Spleen (tissue), 11 donors: ENCODE measurements at regions not wholly inside any gene's neighbourhood (a gene's known extent, or its start where the extent isn't known, plus 50 kb on each side); places are given as distances from the start of the nearest gene placed in this dataset.

Source experiments
- DNase-seq: peaks from one replicate; pipeline ENCODE4 v3.0.0-alpha.2; 2020
- H3K27ac ChIP-seq, 8 donors: fragments of 200-600 bp; sonication (generic) in 7 of 8; 1 replicate in 4 of 8; 2 replicates in 4 of 8; pipeline versions ENCODE4 v1.5.0 to v1.8.0; 2016 to 2021; ENCODE audit warnings: inconsistent platforms in 4 of 8, mild to moderate bottlenecking in 4 of 8, moderate library complexity in 1 of 8
- H3K27me3 ChIP-seq, 7 donors: fragments of 200-600 bp; sonication (generic) in 6 of 7; replicated peaks in 1 of 7; 1 replicate in 4 of 7; 2 replicates in 3 of 7; pipeline versions ENCODE4 v1.5.0 to v1.8.0; 2016 to 2021; ENCODE audit warnings: inconsistent platforms in 3 of 7, mild to moderate bottlenecking in 1 of 7
- H3K36me3 ChIP-seq, 6 donors: fragments of 200-600 bp; sonication (generic) in 5 of 6; 1 replicate in 4 of 6; 2 replicates in 2 of 6; pipeline versions ENCODE4 v1.5.0 to v1.8.0; 2016 to 2021; ENCODE audit warnings: inconsistent platforms in 2 of 6
- H3K4me1 ChIP-seq, 6 donors: fragments of 200-600 bp; sonication (generic) in 5 of 6; 1 replicate in 3 of 6; 2 replicates in 3 of 6; pipeline versions ENCODE4 v1.5.0 to v1.8.0; 2016 to 2021; ENCODE audit warnings: inconsistent platforms in 3 of 6
- H3K4me3 ChIP-seq, 8 donors: fragments of 200-600 bp; sonication (generic) in 7 of 8; 1 replicate in 4 of 8; 2 replicates in 4 of 8; pipeline versions ENCODE4 v1.5.0 to v1.8.0; 2016 to 2021; ENCODE audit warnings: inconsistent platforms in 4 of 8, mild to moderate bottlenecking in 4 of 8, moderate library complexity in 2 of 8
- H3K9me3 ChIP-seq, 8 donors: fragments of 200-600 bp; sonication (generic) in 7 of 8; 1 replicate in 4 of 8; 2 replicates in 4 of 8; pipeline versions ENCODE4 v1.5.0 to v1.8.0; 2016 to 2021; ENCODE audit warnings: inconsistent platforms in 4 of 8
- POLR2A ChIP-seq, 3 donors: fragments of 450-650 bp; IDR thresholded peaks; one replicate each; pipeline ENCODE4 v1.5.1; 2017; ENCODE audit warnings: antibody characterized with exemption in 3 of 3, mild to moderate bottlenecking in 1 of 3
- POLR2AphosphoS5 ChIP-seq, 3 donors: sonication (generic); formaldehyde crosslinking; IDR thresholded peaks; one replicate each; pipeline ENCODE4 v1.5.1; 2017; ENCODE audit warnings: antibody characterized with exemption in 3 of 3
- WGBS, 5 donors: extraction: QIAGEN DNeasy Blood & Tissue Kit in 3 of 5; methylation state at CpG; one replicate each; pipeline versions ENCODE4 v1.1.5 to v1.1.7; 2013 to 2018; 5-methylcytosine and 5-hydroxymethylcytosine counted together
- intact Hi-C: fragments of 100-400 bp; cut with DNase I; formaldehyde crosslinking; loops from one replicate; pipeline ENCODE4 v1.15.0; 2023; ENCODE audit warnings: low total_unique reads
- TF ChIP-seq, protein P1 (sequence below), 11 experiments: fragments of 200-600 bp in 7 of 11; fragments of 450-650 bp in 4 of 11; sonication (generic) in 4 of 11; IDR thresholded peaks in 8 of 11; conservative IDR thresholded peaks in 3 of 11; 1 replicate in 7 of 11; 2 replicates in 4 of 11; pipeline versions ENCODE4 v1.4.0 to v1.8.0; 2016 to 2021; ENCODE audit warnings: antibody characterized with exemption in 11 of 11, inconsistent platforms in 4 of 11, mild to moderate bottlenecking in 1 of 11
- donor health status: healthy with polysubstance abuse.
- donor health status: DM: no; HTN: no; CAD: no; lungs with moderate emphysema.
- donor health status: DM: no; HTN: no; CAD: no.
- donor health status: Bipolar disorder and iron deficiency.
- donor health status: healthy.
- donor health status: DM: no; HTN: no; CAD: no.
- donor health status: DM: yes; HTN: yes; CAD: no.

DNA sequence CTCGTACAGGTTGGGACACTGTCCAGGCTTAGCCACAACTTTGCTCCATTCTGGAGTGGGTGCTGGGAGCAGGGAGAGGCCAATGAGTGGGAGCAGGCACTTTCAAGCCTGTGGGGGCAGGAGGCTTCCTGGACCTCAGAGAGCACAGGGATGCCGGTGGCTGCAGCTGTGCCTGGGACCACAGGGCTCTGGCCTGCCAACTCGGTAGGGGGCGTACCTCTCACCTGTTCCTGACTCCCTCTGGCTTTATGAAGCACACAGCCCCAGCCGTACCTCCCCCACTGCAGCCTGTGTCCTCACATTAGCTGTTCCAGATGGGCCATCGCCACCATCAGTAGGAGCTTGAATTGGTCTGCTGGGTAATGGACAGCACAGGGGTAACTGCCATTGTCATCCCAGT, 278.7 kb upstream of the KLHL1 start:
- WGBS, 5 donors = 84 to 90% (median 88%) methylated on average over 4 to 6 of the region's 6 CpGs

DNA sequence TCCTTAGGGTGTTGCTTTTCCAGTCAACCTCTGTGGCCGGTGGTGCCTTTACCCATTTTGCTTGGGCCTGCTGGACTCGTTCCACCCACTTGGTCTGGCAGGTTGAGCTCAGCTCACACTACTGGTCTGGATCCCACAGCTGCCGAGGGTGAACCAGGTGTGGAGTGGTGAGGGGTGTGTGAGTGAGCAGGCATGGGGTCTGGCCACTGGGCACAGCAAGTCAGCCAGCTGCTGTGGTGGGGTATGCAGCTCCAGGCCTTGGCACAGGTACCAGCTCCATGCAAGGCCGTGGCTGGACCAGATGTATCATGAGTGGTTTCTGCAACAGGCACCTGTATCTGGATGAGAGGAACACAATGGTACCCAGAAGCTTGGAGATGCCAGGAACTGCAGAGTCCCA, 277.6 kb upstream of the KLHL1 start:
- H3K36me3 ChIP-seq = no peaks in the 10 kb centered on the region
- TF ChIP-seq POLR2AphosphoS5 (IDR thresholded peaks at IDR 0.05) (no peak), POLR2A (IDR thresholded peaks at IDR 0.05) (no peak)
- TF ChIP-seq, protein P1, sequence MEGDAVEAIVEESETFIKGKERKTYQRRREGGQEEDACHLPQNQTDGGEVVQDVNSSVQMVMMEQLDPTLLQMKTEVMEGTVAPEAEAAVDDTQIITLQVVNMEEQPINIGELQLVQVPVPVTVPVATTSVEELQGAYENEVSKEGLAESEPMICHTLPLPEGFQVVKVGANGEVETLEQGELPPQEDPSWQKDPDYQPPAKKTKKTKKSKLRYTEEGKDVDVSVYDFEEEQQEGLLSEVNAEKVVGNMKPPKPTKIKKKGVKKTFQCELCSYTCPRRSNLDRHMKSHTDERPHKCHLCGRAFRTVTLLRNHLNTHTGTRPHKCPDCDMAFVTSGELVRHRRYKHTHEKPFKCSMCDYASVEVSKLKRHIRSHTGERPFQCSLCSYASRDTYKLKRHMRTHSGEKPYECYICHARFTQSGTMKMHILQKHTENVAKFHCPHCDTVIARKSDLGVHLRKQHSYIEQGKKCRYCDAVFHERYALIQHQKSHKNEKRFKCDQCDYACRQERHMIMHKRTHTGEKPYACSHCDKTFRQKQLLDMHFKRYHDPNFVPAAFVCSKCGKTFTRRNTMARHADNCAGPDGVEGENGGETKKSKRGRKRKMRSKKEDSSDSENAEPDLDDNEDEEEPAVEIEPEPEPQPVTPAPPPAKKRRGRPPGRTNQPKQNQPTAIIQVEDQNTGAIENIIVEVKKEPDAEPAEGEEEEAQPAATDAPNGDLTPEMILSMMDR (IDR thresholded peaks at IDR 0.05 in 8 of 11, conservative IDR thresholded peaks at IDR 0.05 in 3 of 11) = no peak
- intact Hi-C loops = no loop called here
- no peak overlapping the region for H3K4me3 ChIP-seq
- DNase-seq = peak; percentile 69
- no peak overlapping the region for H3K27ac ChIP-seq
- H3K9me3 ChIP-seq = peaks cover 0 to 12% (median 0%) of the 10 kb centered on the region in 8 donors
- H3K27me3 ChIP-seq = no peaks in the 10 kb centered on the region
- 76 to 83% (median 77%) methylated on average over 3 to 4 of the region's 4 CpGs for WGBS, 5 donors
- no peaks in the 10 kb centered on the region for H3K4me1 ChIP-seq

More for the DNA sequence above, 278.7 kb upstream of the KLHL1 start:
- H3K4me1 ChIP-seq = no peaks in the 10 kb centered on the region
- TF ChIP-seq POLR2A (IDR thresholded peaks at IDR 0.05) (no peak), POLR2AphosphoS5 (IDR thresholded peaks at IDR 0.05) (no peak)
- TF ChIP-seq, protein P1 (IDR thresholded peaks at IDR 0.05 in 8 of 11, conservative IDR thresholded peaks at IDR 0.05 in 3 of 11) = no peak
- no peak overlapping the region for H3K4me3 ChIP-seq
- DNase-seq = peak; percentile 66
- no peaks in the 10 kb centered on the region for H3K27me3 ChIP-seq
- intact Hi-C loops = no loop called here
- H3K27ac ChIP-seq = no peak overlapping the region
- peaks cover 0 to 12% (median 0%) of the 10 kb centered on the region in 8 donors for H3K9me3 ChIP-seq
- no peaks in the 10 kb centered on the region for H3K36me3 ChIP-seq

DNA sequence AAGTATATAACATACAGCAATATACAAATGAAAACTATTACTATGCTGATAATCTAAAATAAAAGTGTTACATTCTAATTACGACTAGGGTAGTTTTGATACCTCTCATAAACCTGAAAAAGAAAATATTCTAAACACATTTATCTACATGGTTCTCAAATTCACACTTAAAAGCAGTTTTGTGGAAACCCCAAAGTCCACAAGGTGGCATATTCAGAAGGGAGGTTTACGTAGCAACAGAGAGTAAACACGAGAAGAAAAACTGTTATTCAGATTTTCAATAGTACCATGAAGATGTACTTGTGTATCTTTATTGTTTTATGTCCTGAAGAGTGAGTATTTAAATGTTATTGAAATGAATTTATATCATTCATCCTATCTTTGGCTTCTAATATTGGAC, 275.9 kb upstream of the KLHL1 start:
- Histone ChIP-seq H3K27me3 (no peaks in the 10 kb centered on the region), H3K36me3 (no peaks in the 10 kb centered on the region), H3K27ac (no peak overlapping the region), H3K9me3 (peaks cover 0 to 12% (median 0%) of the 10 kb centered on the region in 8 donors), H3K4me3 (no peak overlapping the region), H3K4me1 (no peaks in the 10 kb centered on the region)
- TF ChIP-seq, protein P1 (IDR thresholded peaks at IDR 0.05 in 8 of 11, conservative IDR thresholded peaks at IDR 0.05 in 3 of 11) = no peak
- TF ChIP-seq POLR2A (IDR thresholded peaks at IDR 0.05) (no peak), POLR2AphosphoS5 (IDR thresholded peaks at IDR 0.05) (no peak)
- intact Hi-C loops = no loop called here
- no peak for DNase-seq
- WGBS, 5 donors = 72 to 89% (median 87%) methylated on average over 3 of the region's 3 CpGs

DNA sequence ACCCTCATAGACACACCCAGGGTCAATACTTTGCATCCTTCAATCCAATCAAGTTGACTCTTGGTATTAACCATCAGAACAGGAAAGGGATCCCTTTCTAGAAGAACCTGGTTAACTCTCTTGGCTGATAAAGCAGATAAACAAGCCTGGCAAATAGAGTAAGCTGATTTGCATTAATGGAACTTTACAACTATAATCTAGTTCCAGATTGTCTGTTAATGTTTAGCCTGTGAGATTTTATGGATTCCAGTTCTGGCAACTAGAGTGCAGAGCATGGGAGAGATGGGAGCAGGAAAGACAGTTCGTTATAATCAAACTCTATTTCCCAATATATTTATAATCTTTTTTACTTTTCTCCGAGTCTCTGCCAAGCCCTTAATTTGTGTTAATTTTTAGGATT, 272.6 kb upstream of the KLHL1 start:
- Histone ChIP-seq H3K4me3 (no peak overlapping the region), H3K27me3 (no peaks in the 10 kb centered on the region), H3K4me1 (no peaks in the 10 kb centered on the region), H3K27ac (no peak overlapping the region), H3K9me3 (peaks cover 0 to 4% (median 0%) of the 10 kb centered on the region in 8 donors), H3K36me3 (no peaks in the 10 kb centered on the region)
- no peak for DNase-seq
- intact Hi-C loops = no loop called here
- TF ChIP-seq, protein P1 (IDR thresholded peaks at IDR 0.05 in 8 of 11, conservative IDR thresholded peaks at IDR 0.05 in 3 of 11) = no peak
- TF ChIP-seq POLR2AphosphoS5 (IDR thresholded peaks at IDR 0.05) = no peak
- no peak for TF ChIP-seq POLR2A (IDR thresholded peaks at IDR 0.05)
- 75 to 89% (median 83%) methylated on average over 2 of the region's 2 CpGs for WGBS, 5 donors
